Esophagus muscularis mucosa (tissue), 4 donors: ENCODE measurements at regions not wholly inside any gene's neighbourhood (a gene's known extent, or its start where the extent isn't known, plus 50 kb on each side); places are given as distances from the start of the nearest gene placed in this dataset.

Source experiments
- DNase-seq: peaks from one replicate; pipeline ENCODE4 v3.0.0-alpha.2; 2017; ENCODE audit errors: extremely low spot score
- H3K27ac ChIP-seq, 4 donors: fragments of 200-600 bp; sonication (generic); replicated peaks in 1 of 4; 1 replicate in 3 of 4; 2 replicates in 1 of 4; pipeline ENCODE4 v1.5.1; 2016 to 2019; ENCODE audit warnings: mild to moderate bottlenecking in 1 of 4
- H3K27me3 ChIP-seq, 4 donors: fragments of 200-600 bp; sonication (generic); one replicate each; pipeline versions ENCODE4 v1.5.1 to v1.6.0; 2016 to 2019
- H3K36me3 ChIP-seq, 4 donors: fragments of 200-600 bp; sonication (generic); one replicate each; pipeline ENCODE4 v1.5.1; 2016 to 2019
- H3K4me1 ChIP-seq, 4 donors: fragments of 200-600 bp; sonication (generic); one replicate each; pipeline ENCODE4 v1.5.1; 2016 to 2019
- H3K4me3 ChIP-seq, 4 donors: fragments of 200-600 bp; sonication (generic); 1 replicate in 2 of 4; 2 replicates in 2 of 4; pipeline ENCODE4 v1.5.1; 2016 to 2019; ENCODE audit warnings: mild to moderate bottlenecking in 4 of 4, moderate library complexity in 1 of 4
- H3K9me3 ChIP-seq, 4 donors: fragments of 200-600 bp; sonication (generic); 1 replicate in 3 of 4; 2 replicates in 1 of 4; pipeline ENCODE4 v1.5.1; 2016 to 2019
- EP300 ChIP-seq: sonication (generic); formaldehyde crosslinking; IDR thresholded peaks from one replicate; pipeline ENCODE4 v1.6.1; 2017; ENCODE audit warnings: antibody characterized with exemption
- POLR2A ChIP-seq: fragments of 450-650 bp; IDR thresholded peaks from one replicate; pipeline ENCODE4 v1.6.1; 2017; ENCODE audit warnings: antibody characterized with exemption, moderate library complexity, mild to moderate bottlenecking, low read depth
- POLR2AphosphoS5 ChIP-seq, 2 donors: sonication (generic); formaldehyde crosslinking; IDR thresholded peaks; one replicate each; pipeline ENCODE4 v1.6.1; 2017; ENCODE audit warnings: antibody characterized with exemption in 2 of 2
- WGBS: methylation state at CpG from one replicate; pipeline ENCODE4 v1.1.5; 2018; 5-methylcytosine and 5-hydroxymethylcytosine counted together
- intact Hi-C: fragments of 100-400 bp; cut with DNase I; formaldehyde crosslinking; loops from one replicate; pipeline ENCODE4 v1.15.1; 2023
- TF ChIP-seq, protein P1 (sequence below), 3 experiments: fragments of 200-600 bp in 2 of 3; fragments of 450-650 bp in 1 of 3; sonication (generic) in 2 of 3; IDR thresholded peaks; one replicate each; pipeline ENCODE4 v1.5.1; 2017 to 2019; ENCODE audit warnings: antibody characterized with exemption in 3 of 3, mild to moderate bottlenecking in 2 of 3, moderate library complexity in 1 of 3

DNA sequence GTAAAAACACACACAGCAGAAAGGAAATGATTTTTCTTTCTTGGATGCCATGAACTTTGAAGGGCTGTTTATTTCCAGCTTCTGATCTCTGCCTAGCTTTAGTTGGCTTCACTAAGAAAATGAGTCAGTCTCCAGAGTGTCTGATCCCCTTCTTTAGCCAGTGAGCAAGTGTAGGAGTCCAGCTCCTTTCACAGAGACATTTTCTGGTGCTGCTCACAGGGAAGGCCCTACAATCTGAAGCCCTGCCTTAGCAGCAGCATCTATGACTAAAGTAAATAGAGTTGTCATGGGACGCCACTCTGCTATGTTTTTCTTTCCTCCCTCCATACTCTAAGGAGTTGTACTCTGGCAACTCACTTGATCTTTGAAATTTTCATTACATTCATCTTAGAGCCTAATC, 103.5 kb downstream of the RPAP3 start:
- Histone ChIP-seq H3K27ac (no peak overlapping the region), H3K27me3 (no peaks in the 10 kb centered on the region), H3K36me3 (no peaks in the 10 kb centered on the region), H3K4me1 (no peaks in the 10 kb centered on the region), H3K4me3 (no peak overlapping the region), H3K9me3 (peaks cover 0 to 4% (median 0%) of the 10 kb centered on the region in 4 donors)
- intact Hi-C loops = no loop called here
- no peak for DNase-seq
- TF ChIP-seq POLR2AphosphoS5 (IDR thresholded peaks at IDR 0.05) = no peak
- TF ChIP-seq EP300 = no peak
- no peak for TF ChIP-seq POLR2A
- TF ChIP-seq, protein P1, sequence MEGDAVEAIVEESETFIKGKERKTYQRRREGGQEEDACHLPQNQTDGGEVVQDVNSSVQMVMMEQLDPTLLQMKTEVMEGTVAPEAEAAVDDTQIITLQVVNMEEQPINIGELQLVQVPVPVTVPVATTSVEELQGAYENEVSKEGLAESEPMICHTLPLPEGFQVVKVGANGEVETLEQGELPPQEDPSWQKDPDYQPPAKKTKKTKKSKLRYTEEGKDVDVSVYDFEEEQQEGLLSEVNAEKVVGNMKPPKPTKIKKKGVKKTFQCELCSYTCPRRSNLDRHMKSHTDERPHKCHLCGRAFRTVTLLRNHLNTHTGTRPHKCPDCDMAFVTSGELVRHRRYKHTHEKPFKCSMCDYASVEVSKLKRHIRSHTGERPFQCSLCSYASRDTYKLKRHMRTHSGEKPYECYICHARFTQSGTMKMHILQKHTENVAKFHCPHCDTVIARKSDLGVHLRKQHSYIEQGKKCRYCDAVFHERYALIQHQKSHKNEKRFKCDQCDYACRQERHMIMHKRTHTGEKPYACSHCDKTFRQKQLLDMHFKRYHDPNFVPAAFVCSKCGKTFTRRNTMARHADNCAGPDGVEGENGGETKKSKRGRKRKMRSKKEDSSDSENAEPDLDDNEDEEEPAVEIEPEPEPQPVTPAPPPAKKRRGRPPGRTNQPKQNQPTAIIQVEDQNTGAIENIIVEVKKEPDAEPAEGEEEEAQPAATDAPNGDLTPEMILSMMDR (IDR thresholded peaks at IDR 0.05) = no peak
- 67% methylated on average over 1 of the region's 1 CpG for WGBS

DNA sequence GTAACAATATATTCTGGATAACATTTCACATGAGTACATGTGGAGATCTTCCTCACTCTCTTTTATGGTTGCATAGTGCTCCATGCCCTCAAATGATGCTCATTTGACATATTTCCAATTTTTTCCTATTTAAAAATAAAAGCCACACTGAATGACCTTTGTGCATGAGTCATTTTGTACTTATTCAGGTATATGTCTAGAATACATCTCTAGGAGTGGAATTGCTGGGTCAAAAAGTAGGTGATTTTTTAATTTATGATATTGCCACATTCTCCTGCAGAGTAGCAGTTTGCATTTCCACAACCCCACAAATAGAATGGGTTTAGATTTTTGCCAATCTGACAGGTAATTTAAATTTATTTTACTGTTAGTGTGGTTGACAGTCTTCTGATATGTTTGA, 104.8 kb downstream of the RPAP3 start:
- no peaks in the 10 kb centered on the region for H3K4me1 ChIP-seq
- intact Hi-C loops = no loop called here
- H3K36me3 ChIP-seq = no peaks in the 10 kb centered on the region
- H3K27ac ChIP-seq = no peak overlapping the region
- no peak for DNase-seq
- no peak for TF ChIP-seq POLR2A
- no peak for TF ChIP-seq POLR2AphosphoS5 (IDR thresholded peaks at IDR 0.05)
- no peak for TF ChIP-seq EP300
- TF ChIP-seq, protein P1 (IDR thresholded peaks at IDR 0.05) = no peak
- no peaks in the 10 kb centered on the region for H3K27me3 ChIP-seq
- no peak overlapping the region for H3K4me3 ChIP-seq
- no peaks in the 10 kb centered on the region for H3K9me3 ChIP-seq

- 35% methylated on average over 4 of the region's 4 CpGs for WGBS
- Histone ChIP-seq H3K27me3 (no peaks in the 10 kb centered on the region), H3K4me3 (no peak overlapping the region), H3K27ac (peak overlapping the region in 1 of 4 donors; percentile 41), H3K9me3 (no peaks in the 10 kb centered on the region), H3K36me3 (no peaks in the 10 kb centered on the region), H3K4me1 (peaks cover 0 to 15% (median 7%) of the 10 kb centered on the region in 4 donors)
- no peak for TF ChIP-seq POLR2A
- TF ChIP-seq, protein P1 (IDR thresholded peaks at IDR 0.05) = no peak
- no peak for TF ChIP-seq EP300
- TF ChIP-seq POLR2AphosphoS5 (IDR thresholded peaks at IDR 0.05) = no peak
- intact Hi-C loops = no loop called here
- no peak for DNase-seq
Observed at GRCh38 chr12:47591795-47592194, 114.0 kb downstream of the RPAP3 start.

- Histone ChIP-seq H3K27ac (peak overlapping the region in 1 of 4 donors; percentile 41), H3K36me3 (no peaks in the 10 kb centered on the region), H3K4me3 (no peak overlapping the region), H3K9me3 (no peaks in the 10 kb centered on the region), H3K27me3 (no peaks in the 10 kb centered on the region), H3K4me1 (peaks cover 0 to 15% (median 7%) of the 10 kb centered on the region in 4 donors)
- WGBS = 55% methylated on average over 4 of the region's 4 CpGs
- DNase-seq = no peak
- no peak for TF ChIP-seq POLR2AphosphoS5 (IDR thresholded peaks at IDR 0.05)
- no peak for TF ChIP-seq POLR2A
- TF ChIP-seq, protein P1 (IDR thresholded peaks at IDR 0.05) = no peak
- TF ChIP-seq EP300 = no peak
- intact Hi-C loops = no loop called here
Observed at GRCh38 chr12:47591361-47591791, 114.5 kb downstream of the RPAP3 start.

DNA sequence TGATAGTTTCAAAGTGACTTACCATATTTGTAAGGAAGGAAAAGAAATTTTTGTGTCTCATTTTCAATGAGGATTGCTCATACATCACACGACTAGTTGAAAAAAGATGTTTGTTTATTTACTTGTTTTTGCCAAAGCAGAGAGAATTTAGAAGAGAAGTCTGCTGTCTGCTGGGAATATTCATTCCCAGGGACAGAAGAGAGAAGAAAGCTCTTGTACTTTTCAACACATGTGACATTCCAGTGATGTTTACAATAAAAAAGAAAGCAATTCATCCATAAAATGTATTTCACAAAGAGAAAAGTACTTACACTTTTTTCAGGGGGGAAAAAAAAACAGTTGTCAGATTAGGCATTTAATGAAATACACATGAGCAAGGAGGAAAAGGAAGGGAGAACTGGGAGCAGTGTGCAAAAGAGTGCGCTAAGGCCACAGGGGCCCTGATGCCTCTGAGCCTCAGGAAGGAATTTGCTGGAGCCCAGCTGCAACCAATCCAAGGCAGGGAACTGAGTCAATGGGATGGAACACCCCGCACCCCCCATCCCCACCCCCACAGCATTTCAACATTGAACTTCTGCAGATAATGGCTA, 115.0 kb downstream of the RPAP3 start:
- Histone ChIP-seq H3K27me3 (no peaks in the 10 kb centered on the region), H3K9me3 (no peaks in the 10 kb centered on the region), H3K4me1 (peaks cover 0 to 15% (median 7%) of the 10 kb centered on the region in 4 donors), H3K4me3 (no peak overlapping the region), H3K27ac (no peak overlapping the region), H3K36me3 (no peaks in the 10 kb centered on the region)
- 53% methylated on average over 3 of the region's 3 CpGs for WGBS
- no peak for TF ChIP-seq POLR2A
- no peak for TF ChIP-seq POLR2AphosphoS5 (IDR thresholded peaks at IDR 0.05)
- TF ChIP-seq, protein P1 (IDR thresholded peaks at IDR 0.05) = no peak
- no peak for TF ChIP-seq EP300
- DNase-seq = no peak
- intact Hi-C loops = no loop called here
